Activated CD4-positive, alpha-beta T cell treated with anti-CD3 and anti-CD28 coated beads, Interleukin-2, amount 10 ng/mL, durations not matched to agents 24 days and 14 days (primary cell): ENCODE measurements at regions not wholly inside any gene's neighbourhood (a gene's known extent, or its start where the extent isn't known, plus 50 kb on each side); places are given as distances from the start of the nearest gene placed in this dataset.
A peak's percentile ranks its signal among the peaks of the same experiment; 100 is the strongest.

Experiments used
- DNase-seq: peaks from one replicate; pipeline ENCODE4 v3.0.0; 2022
- H3K27ac Mint-ChIP-seq: one replicate; pipeline ENCODE4 v1.8.0; 2022; ENCODE audit warnings: mild to moderate bottlenecking, mixed read lengths
- H3K27me3 Mint-ChIP-seq: one replicate; pipeline ENCODE4 v1.8.0; 2022; ENCODE audit warnings: mixed read lengths
- H3K36me3 Mint-ChIP-seq: one replicate; pipeline ENCODE4 v1.8.0; 2022; ENCODE audit warnings: low read depth, mild to moderate bottlenecking, mixed read lengths
- H3K4me1 Mint-ChIP-seq: one replicate; pipeline ENCODE4 v1.8.0; 2021; ENCODE audit warnings: mixed read lengths
- H3K4me3 Mint-ChIP-seq: one replicate; pipeline ENCODE4 v1.8.0; 2022; ENCODE audit warnings: mild to moderate bottlenecking, moderate library complexity, mixed read lengths
- H3K9me3 Mint-ChIP-seq: one replicate; pipeline ENCODE4 v1.8.0; 2021; ENCODE audit warnings: mixed read lengths
- intact Hi-C: fragments of 100-400 bp; cut with micrococcal nuclease; formaldehyde crosslinking; loops from one replicate; pipeline ENCODE4 v1.15.1; 2023

- intact Hi-C loops, result loop anchor here (1.0 to 2.0 kb wide), 4 partner anchors 28 to 451 kb away; no protein-coding TSS in a partner anchor
Measured at GRCh38 chr6:14423955-14424354, 306.4 kb downstream of the CD83 start.

GRCh38 chr6:14425805-14426204 lies 308.2 kb downstream of the CD83 start:
- peaks cover 9% of the 10 kb centered on the region for H3K9me3 Mint-ChIP-seq
- intact Hi-C loops, result loop anchor here (2.0 kb wide), 1 partner anchor 449 kb away; no protein-coding TSS in a partner anchor
- H3K36me3 Mint-ChIP-seq, result no peaks in the 10 kb centered on the region
- no peak for DNase-seq
- H3K4me1 Mint-ChIP-seq, result peaks cover 25% of the 10 kb centered on the region
- no peaks in the 10 kb centered on the region for H3K27me3 Mint-ChIP-seq
- no peak overlapping the region for H3K4me3 Mint-ChIP-seq
- H3K27ac Mint-ChIP-seq, result peak overlapping the region; percentile 63

More at GRCh38 chr6:14423955-14424354, 306.4 kb downstream of the CD83 start:
- Mint-ChIP-seq H3K27me3 (no peaks in the 10 kb centered on the region), H3K9me3 (peaks cover 13% of the 10 kb centered on the region), H3K36me3 (no peaks in the 10 kb centered on the region), H3K4me3 (peak overlapping the region; percentile 23), H3K4me1 (peaks cover 25% of the 10 kb centered on the region), H3K27ac (peak overlapping the region; percentile 88)
- no peak for DNase-seq

- Mint-ChIP-seq H3K27ac (peak overlapping the region; percentile 63), H3K36me3 (no peaks in the 10 kb centered on the region), H3K4me1 (peaks cover 25% of the 10 kb centered on the region), H3K9me3 (peaks cover 9% of the 10 kb centered on the region), H3K27me3 (no peaks in the 10 kb centered on the region), H3K4me3 (no peak overlapping the region)
- intact Hi-C loops, result no loop called here
- no peak for DNase-seq
Measured at GRCh38 chr6:14426281-14426680, 308.7 kb downstream of the CD83 start.

- Mint-ChIP-seq H3K27me3 (no peaks in the 10 kb centered on the region), H3K4me3 (no peak overlapping the region), H3K36me3 (no peaks in the 10 kb centered on the region), H3K9me3 (peaks cover 9% of the 10 kb centered on the region), H3K27ac (no peak overlapping the region), H3K4me1 (peaks cover 23% of the 10 kb centered on the region)
- intact Hi-C loops, result no loop called here
- DNase-seq, result no peak
Measured at GRCh38 chr6:14428269-14428668, 310.7 kb downstream of the CD83 start.

GRCh38 chr6:14429396-14429795 lies 311.8 kb downstream of the CD83 start:
- Mint-ChIP-seq H3K4me1 (peaks cover 17% of the 10 kb centered on the region), H3K27me3 (no peaks in the 10 kb centered on the region), H3K36me3 (no peaks in the 10 kb centered on the region), H3K9me3 (peaks cover 7% of the 10 kb centered on the region), H3K27ac (no peak overlapping the region), H3K4me3 (no peak overlapping the region)
- intact Hi-C loops, result no loop called here
- no peak for DNase-seq

GRCh38 chr6:14430218-14430617 lies 312.6 kb downstream of the CD83 start:
- Mint-ChIP-seq H3K9me3 (peaks cover 6% of the 10 kb centered on the region), H3K4me1 (peaks cover 9% of the 10 kb centered on the region), H3K36me3 (no peaks in the 10 kb centered on the region), H3K27me3 (no peaks in the 10 kb centered on the region), H3K4me3 (no peak overlapping the region), H3K27ac (peak overlapping the region; percentile 35)
- no peak for DNase-seq
- intact Hi-C loops, result no loop called here

GRCh38 chr6:14431385-14432330 lies 314.1 kb downstream of the CD83 start:
- peaks cover 6% of the 10 kb centered on the region for H3K9me3 Mint-ChIP-seq
- no peak overlapping the region for H3K4me3 Mint-ChIP-seq
- no peak overlapping the region for H3K27ac Mint-ChIP-seq
- H3K27me3 Mint-ChIP-seq, result no peaks in the 10 kb centered on the region
- H3K36me3 Mint-ChIP-seq, result no peaks in the 10 kb centered on the region
- H3K4me1 Mint-ChIP-seq, result peaks cover 3% of the 10 kb centered on the region
- intact Hi-C loops, result no loop called here
- DNase-seq, result no peak

GRCh38 chr6:14434916-14435690 lies 317.5 kb downstream of the CD83 start:
- no peaks in the 10 kb centered on the region for H3K36me3 Mint-ChIP-seq
- H3K27me3 Mint-ChIP-seq, result no peaks in the 10 kb centered on the region
- DNase-seq, result no peak
- intact Hi-C loops, result no loop called here
- H3K9me3 Mint-ChIP-seq, result peaks cover 6% of the 10 kb centered on the region
- H3K27ac Mint-ChIP-seq, result no peak overlapping the region
- no peak overlapping the region for H3K4me3 Mint-ChIP-seq
- H3K4me1 Mint-ChIP-seq, result peaks cover 3% of the 10 kb centered on the region

- peaks cover 3% of the 10 kb centered on the region for H3K9me3 Mint-ChIP-seq
- peaks cover 3% of the 10 kb centered on the region for H3K4me1 Mint-ChIP-seq
- no peaks in the 10 kb centered on the region for H3K27me3 Mint-ChIP-seq
- no peak overlapping the region for H3K4me3 Mint-ChIP-seq
- H3K36me3 Mint-ChIP-seq, result no peaks in the 10 kb centered on the region
- H3K27ac Mint-ChIP-seq, result no peak overlapping the region
- no peak for DNase-seq
- intact Hi-C loops, result no loop called here
Measured at GRCh38 chr6:14436592-14437132, 319.1 kb downstream of the CD83 start.

- H3K27me3 Mint-ChIP-seq, result no peaks in the 10 kb centered on the region
- intact Hi-C loops, result no loop called here
- no peak for DNase-seq
- peaks cover 3% of the 10 kb centered on the region for H3K4me1 Mint-ChIP-seq
- no peaks in the 10 kb centered on the region for H3K9me3 Mint-ChIP-seq
- H3K4me3 Mint-ChIP-seq, result no peak overlapping the region
- H3K36me3 Mint-ChIP-seq, result no peaks in the 10 kb centered on the region
- H3K27ac Mint-ChIP-seq, result no peak overlapping the region
Measured at GRCh38 chr6:14439419-14439818, 321.8 kb downstream of the CD83 start.

- Mint-ChIP-seq H3K4me1 (peaks cover 3% of the 10 kb centered on the region), H3K36me3 (no peaks in the 10 kb centered on the region), H3K9me3 (no peaks in the 10 kb centered on the region), H3K4me3 (no peak overlapping the region), H3K27me3 (no peaks in the 10 kb centered on the region), H3K27ac (no peak overlapping the region)
- no peak for DNase-seq
- intact Hi-C loops, result no loop called here
Measured at GRCh38 chr6:14440215-14440910, 322.8 kb downstream of the CD83 start.

GRCh38 chr6:14440940-14441781 lies 323.6 kb downstream of the CD83 start:
- Mint-ChIP-seq H3K27me3 (no peaks in the 10 kb centered on the region), H3K4me1 (peaks cover 3% of the 10 kb centered on the region), H3K9me3 (no peaks in the 10 kb centered on the region), H3K27ac (no peak overlapping the region), H3K36me3 (no peaks in the 10 kb centered on the region), H3K4me3 (no peak overlapping the region)
- intact Hi-C loops, result no loop called here
- DNase-seq, result no peak

- Mint-ChIP-seq H3K36me3 (no peaks in the 10 kb centered on the region), H3K9me3 (no peaks in the 10 kb centered on the region), H3K4me1 (peaks cover 6% of the 10 kb centered on the region), H3K27ac (no peak overlapping the region), H3K27me3 (no peaks in the 10 kb centered on the region), H3K4me3 (no peak overlapping the region)
- DNase-seq, result no peak
- intact Hi-C loops, result no loop called here
Measured at GRCh38 chr6:14442242-14442641, 324.7 kb downstream of the CD83 start.
